ENCODE measurements at regions not wholly inside any gene's neighbourhood (a gene's known extent, or its start where the extent isn't known, plus 50 kb on each side); places are given as distances from the start of the nearest gene placed in this dataset.

- no peaks in the 10 kb centered on the region for H3K36me3 Mint-ChIP-seq (ENCODE audit: low read depth, unreplicated experiment)
Observed at GRCh38 chr14:47863441-47863840, 188.0 kb upstream of the MDGA2 start.

GRCh38 chr14:47857646-47858045, 182.2 kb upstream of the MDGA2 start:
- Mint-ChIP-seq H3K4me1 (ENCODE audit: unreplicated experiment) (no peaks in the 10 kb centered on the region), H3K4me3 (ENCODE audit: unreplicated experiment) (no peak overlapping the region), H3K27ac (ENCODE audit: unreplicated experiment) (no peak overlapping the region), H3K36me3 (ENCODE audit: low read depth, unreplicated experiment) (no peaks in the 10 kb centered on the region), H3K9me3 (ENCODE audit: unreplicated experiment) (no peaks in the 10 kb centered on the region), H3K27me3 (ENCODE audit: unreplicated experiment) (no peaks in the 10 kb centered on the region)
- no peak for TF ChIP-seq CTCF (IDR thresholded peaks at IDR 0.05; ENCODE audit: unreplicated experiment)
- DNase-seq (ENCODE audit: low spot score): no peak

More at GRCh38 chr14:47863441-47863840, 188.0 kb upstream of the MDGA2 start:
- no peak for DNase-seq (ENCODE audit: low spot score)
- no peak for TF ChIP-seq CTCF (IDR thresholded peaks at IDR 0.05; ENCODE audit: unreplicated experiment)
- no peak overlapping the region for H3K27ac Mint-ChIP-seq (ENCODE audit: unreplicated experiment)
- no peaks in the 10 kb centered on the region for H3K9me3 Mint-ChIP-seq (ENCODE audit: unreplicated experiment)
- no peaks in the 10 kb centered on the region for H3K4me1 Mint-ChIP-seq (ENCODE audit: unreplicated experiment)
- H3K27me3 Mint-ChIP-seq (ENCODE audit: unreplicated experiment): no peaks in the 10 kb centered on the region
- no peak overlapping the region for H3K4me3 Mint-ChIP-seq (ENCODE audit: unreplicated experiment)

GRCh38 chr14:47852278-47852677, 176.9 kb upstream of the MDGA2 start:
- Mint-ChIP-seq H3K9me3 (ENCODE audit: unreplicated experiment) (no peaks in the 10 kb centered on the region), H3K4me3 (ENCODE audit: unreplicated experiment) (no peak overlapping the region), H3K27ac (ENCODE audit: unreplicated experiment) (no peak overlapping the region), H3K4me1 (ENCODE audit: unreplicated experiment) (no peaks in the 10 kb centered on the region), H3K27me3 (ENCODE audit: unreplicated experiment) (no peaks in the 10 kb centered on the region), H3K36me3 (ENCODE audit: low read depth, unreplicated experiment) (no peaks in the 10 kb centered on the region)
- DNase-seq (ENCODE audit: low spot score): no peak
- no peak for TF ChIP-seq CTCF (IDR thresholded peaks at IDR 0.05; ENCODE audit: unreplicated experiment)

- H3K36me3 Mint-ChIP-seq (ENCODE audit: low read depth, unreplicated experiment): no peaks in the 10 kb centered on the region
- no peaks in the 10 kb centered on the region for H3K9me3 Mint-ChIP-seq (ENCODE audit: unreplicated experiment)
- H3K27ac Mint-ChIP-seq (ENCODE audit: unreplicated experiment): no peak overlapping the region
Observed at GRCh38 chr14:47846008-47846407, 170.6 kb upstream of the MDGA2 start.

GRCh38 chr14:47843236-47843635, 167.8 kb upstream of the MDGA2 start:
- H3K4me1 Mint-ChIP-seq (ENCODE audit: unreplicated experiment): no peaks in the 10 kb centered on the region

More at GRCh38 chr14:47846008-47846407, 170.6 kb upstream of the MDGA2 start:
- no peak for DNase-seq (ENCODE audit: low spot score)
- TF ChIP-seq CTCF (IDR thresholded peaks at IDR 0.05; ENCODE audit: unreplicated experiment): no peak
- Mint-ChIP-seq H3K27me3 (ENCODE audit: unreplicated experiment) (no peaks in the 10 kb centered on the region), H3K4me3 (ENCODE audit: unreplicated experiment) (no peak overlapping the region), H3K4me1 (ENCODE audit: unreplicated experiment) (no peaks in the 10 kb centered on the region)

More at GRCh38 chr14:47843236-47843635, 167.8 kb upstream of the MDGA2 start:
- Mint-ChIP-seq H3K36me3 (ENCODE audit: low read depth, unreplicated experiment) (no peaks in the 10 kb centered on the region), H3K9me3 (ENCODE audit: unreplicated experiment) (no peaks in the 10 kb centered on the region), H3K27ac (ENCODE audit: unreplicated experiment) (no peak overlapping the region), H3K27me3 (ENCODE audit: unreplicated experiment) (no peaks in the 10 kb centered on the region), H3K4me3 (ENCODE audit: unreplicated experiment) (no peak overlapping the region)
- TF ChIP-seq CTCF (IDR thresholded peaks at IDR 0.05; ENCODE audit: unreplicated experiment): no peak
- no peak for DNase-seq (ENCODE audit: low spot score)

Measured in endothelial cell (in vitro differentiated cells).